Ovary (tissue), 7 donors: ENCODE measurements at regions not wholly inside any gene's neighbourhood (a gene's known extent, or its start where the extent isn't known, plus 50 kb on each side); places are given as distances from the start of the nearest gene placed in this dataset.
"Not testable (repeated sequence)": the region's sequence is repeated elsewhere in the genome, so short reads cannot be mapped to it uniquely, and the experiment has no call there.

ENCODE experiments used
- DNase-seq, 5 donors: peaks; one replicate each; pipeline ENCODE4 v3.0.0-alpha.2; 2019 to 2020
- H3K27ac ChIP-seq, 2 donors: fragments of 200-600 bp; one replicate each; pipeline versions ENCODE4 v1.5.1 to v1.8.0; 2019 to 2022
- H3K27me3 ChIP-seq: fragments of 200-600 bp; one replicate; pipeline ENCODE4 v1.8.0; 2022
- H3K36me3 ChIP-seq: fragments of 200-600 bp; sonication (generic); one replicate; pipeline ENCODE4 v1.5.1; 2019
- H3K4me1 ChIP-seq: one replicate; pipeline ENCODE4 v1.8.1; 2013; ENCODE audit warnings: mild to moderate bottlenecking, moderate library complexity; ENCODE audit not compliant: insufficient read depth
- H3K4me3 ChIP-seq: fragments of 200-600 bp; sonication (generic); one replicate; pipeline ENCODE4 v1.5.1; 2017
- H3K9me3 ChIP-seq, 2 donors: fragments of 200-600 bp in 1 of 2; sonication (generic) in 1 of 2; one replicate each; pipeline versions ENCODE4 v1.5.1 to v1.8.1; 2013 to 2019; ENCODE audit warnings: mild to moderate bottlenecking in 1 of 2, moderate library complexity in 1 of 2
- CTCF ChIP-seq, 3 donors: fragments of 450-650 bp in 2 of 3; fragments of 200-600 bp in 1 of 3; IDR thresholded peaks; one replicate each; pipeline versions ENCODE4 v1.5.1 to v1.8.0; 2016 to 2022; ENCODE audit warnings: antibody characterized with exemption in 3 of 3, mild to moderate bottlenecking in 1 of 3
- EP300 ChIP-seq: sonication (generic); formaldehyde crosslinking; IDR thresholded peaks from one replicate; pipeline ENCODE4 v1.6.1; 2017; ENCODE audit warnings: antibody characterized with exemption
- POLR2A ChIP-seq: fragments of 450-650 bp; IDR thresholded peaks from one replicate; pipeline ENCODE4 v1.6.1; 2017; ENCODE audit warnings: antibody characterized with exemption, mild to moderate bottlenecking, moderate library complexity
- WGBS, 3 donors: extraction: QIAGEN DNeasy Blood & Tissue Kit in 1 of 3; methylation state at CpG; one replicate each; pipeline versions ENCODE4 v1.1.5 to v1.1.7; 2013 to 2017; 5-methylcytosine and 5-hydroxymethylcytosine counted together
- intact Hi-C, 4 donors: fragments of 100-400 bp; cut with DNase I; formaldehyde crosslinking; loops; one replicate each; pipeline versions ENCODE4 v1.11.0 to v1.15.1; 2022 to 2023
- donor health status: DM: no; HTN: no; CAD: no; lungs with moderate emphysema.
- donor health status: DM: no; HTN: no; CAD: no.
- donor health status: Bipolar disorder and iron deficiency.
- donor health status: DM: no; HTN: no; CAD: no.
- donor health status: DM: yes; HTN: yes; CAD: no.

- 66 to 76% (median 75%) methylated on average over 4 of the region's 4 CpGs for WGBS, 3 donors
- H3K4me1 ChIP-seq, result no peaks in the 10 kb centered on the region
- DNase-seq, result no peak
- H3K4me3 ChIP-seq, result no peak overlapping the region
- TF ChIP-seq CTCF (IDR thresholded peaks at IDR 0.05), result no peak
- no peak for TF ChIP-seq EP300
- no peak for TF ChIP-seq POLR2A
- H3K36me3 ChIP-seq, result no peaks in the 10 kb centered on the region
- H3K9me3 ChIP-seq, result no peaks in the 10 kb centered on the region
- H3K27me3 ChIP-seq, result no peaks in the 10 kb centered on the region
- intact Hi-C loops, result no loop called here
- H3K27ac ChIP-seq, result no peak overlapping the region
Measured at GRCh38 chr11:128036556-128037093, 550.7 kb downstream of the ETS1 start.

- DNase-seq, result no peak
- Histone ChIP-seq H3K9me3 (no peaks in the 10 kb centered on the region), H3K27me3 (no peaks in the 10 kb centered on the region), H3K36me3 (no peaks in the 10 kb centered on the region), H3K4me3 (no peak overlapping the region), H3K4me1 (no peaks in the 10 kb centered on the region), H3K27ac (no peak overlapping the region)
- TF ChIP-seq EP300 (no peak), CTCF (IDR thresholded peaks at IDR 0.05) (no peak), POLR2A (no peak)
- 80 to 82% (median 81%) methylated on average over 5 of the region's 5 CpGs for WGBS, 3 donors
- intact Hi-C loops, result no loop called here
Measured at GRCh38 chr11:128036006-128036405, 551.4 kb downstream of the ETS1 start.

- intact Hi-C loops, result loop anchor here in 1 of 4 donors (5.0 kb wide), 1 partner anchor 801 kb away; no protein-coding TSS in a partner anchor
- DNase-seq, result peak in 1 of 5 donors; percentile 23
- not testable (repeated sequence) for H3K27ac ChIP-seq, H3K27me3 ChIP-seq, H3K4me1 ChIP-seq, H3K36me3 ChIP-seq, H3K9me3 ChIP-seq, H3K4me3 ChIP-seq
- 50 to 59% (median 53%) methylated on average over 14 of the region's 14 CpGs for whole genome bisulfite sequencing, 3 donors
- peak in 2 of 3 donors; percentile 24 to 32 for TF ChIP-seq CTCF (IDR thresholded peaks at IDR 0.05)
Measured at GRCh38 chr11:128031538-128032134, 555.7 kb downstream of the ETS1 start.

- TF ChIP-seq CTCF (IDR thresholded peaks at IDR 0.05) (no peak), POLR2A (no peak), EP300 (no peak)
- WGBS, 3 donors, result 0 to 4% (median 0%) methylated on average over 1 of the region's 1 CpG
- Histone ChIP-seq H3K27me3 (no peaks in the 10 kb centered on the region), H3K4me3 (no peak overlapping the region), H3K4me1 (no peaks in the 10 kb centered on the region), H3K36me3 (no peaks in the 10 kb centered on the region), H3K9me3 (no peaks in the 10 kb centered on the region), H3K27ac (no peak overlapping the region)
- intact Hi-C loops, result no loop called here
- DNase-seq, result no peak
Measured at GRCh38 chr11:128029219-128029722, 558.1 kb downstream of the ETS1 start.
